Occipital lobe (tissue), 1 donor: ENCODE measurements at regions not wholly inside any gene's neighbourhood (a gene's known extent, or its start where the extent isn't known, plus 50 kb on each side); places are given as distances from the start of the nearest gene placed in this dataset.

ENCODE experiments used
- DNase-seq: peaks from one replicate; lab custom pipeline; 2025; lab: John Stamatoyannopoulos, UW

DNA sequence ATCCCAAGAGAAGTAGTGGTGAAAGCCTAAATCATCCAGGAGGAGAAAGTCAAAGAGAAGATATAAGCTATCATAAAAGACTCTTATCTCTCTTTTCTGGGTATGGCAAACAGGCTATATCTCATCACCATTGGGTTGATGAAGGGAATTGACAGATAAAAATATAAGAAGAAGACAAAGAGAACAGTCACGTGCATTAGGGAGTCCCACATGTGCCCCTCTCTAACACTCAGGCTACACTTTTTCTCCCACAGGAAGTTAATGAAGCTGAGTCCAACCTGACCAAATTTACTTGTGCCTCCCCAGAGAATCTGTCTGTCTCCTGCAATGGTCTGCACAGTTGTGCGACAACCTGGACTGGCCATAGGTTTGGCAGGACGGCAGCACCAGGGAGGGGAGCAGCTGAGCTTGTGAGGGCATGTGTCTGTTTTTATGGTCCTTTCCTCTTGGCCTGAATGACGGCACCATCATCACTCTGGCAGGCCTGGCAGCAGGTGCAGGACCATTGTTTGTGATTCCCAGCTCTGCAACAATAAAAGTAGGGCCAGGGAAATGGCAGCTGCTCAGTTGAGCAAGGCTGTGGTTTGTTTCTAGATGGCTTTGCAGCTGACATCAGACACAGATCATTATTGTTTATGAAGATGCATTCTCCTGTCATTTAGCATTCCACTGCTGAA is 144.5 kb upstream of the MCHR2 start:
- no peak for DNase-seq

DNA sequence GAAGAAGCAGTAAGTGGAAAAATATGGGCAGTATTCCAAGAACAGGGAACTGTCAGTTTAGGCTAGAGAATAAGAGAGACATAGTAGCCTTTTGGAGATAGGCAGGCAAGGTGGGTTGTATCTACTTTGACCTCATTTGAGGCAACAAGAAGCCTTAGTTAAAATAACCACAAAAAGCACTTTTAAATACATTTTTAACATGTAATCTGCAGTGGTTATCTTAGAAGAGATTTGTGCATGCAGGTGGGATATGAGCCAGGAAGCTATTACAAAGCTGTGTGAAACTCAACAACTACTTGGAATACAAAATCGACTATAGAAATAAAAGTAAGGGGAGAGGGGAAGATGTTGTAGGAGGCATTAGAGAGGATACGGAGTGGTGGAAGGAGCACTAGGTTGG is 143.7 kb upstream of the MCHR2 start:
- DNase-seq = no peak

DNA sequence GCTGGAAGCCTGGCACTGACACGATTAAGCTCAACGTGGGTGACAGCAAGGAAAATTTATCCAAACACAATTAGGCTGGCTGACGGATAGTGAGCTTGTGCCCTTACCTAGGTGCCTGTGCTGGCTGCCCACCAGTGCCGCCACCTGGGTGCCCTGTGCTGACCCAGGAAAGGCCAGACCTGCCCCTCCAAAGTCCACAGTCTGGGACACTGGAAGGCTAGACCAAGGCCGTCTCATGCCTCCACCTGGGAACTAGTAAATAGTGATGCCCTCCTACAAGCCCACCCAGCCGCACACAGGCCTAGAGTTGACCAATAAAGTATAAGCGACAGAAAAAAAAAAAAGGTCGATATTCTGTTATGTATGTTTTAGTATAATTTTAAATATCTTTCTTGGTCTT is 142.6 kb upstream of the MCHR2 start:
- DNase-seq = no peak

DNA sequence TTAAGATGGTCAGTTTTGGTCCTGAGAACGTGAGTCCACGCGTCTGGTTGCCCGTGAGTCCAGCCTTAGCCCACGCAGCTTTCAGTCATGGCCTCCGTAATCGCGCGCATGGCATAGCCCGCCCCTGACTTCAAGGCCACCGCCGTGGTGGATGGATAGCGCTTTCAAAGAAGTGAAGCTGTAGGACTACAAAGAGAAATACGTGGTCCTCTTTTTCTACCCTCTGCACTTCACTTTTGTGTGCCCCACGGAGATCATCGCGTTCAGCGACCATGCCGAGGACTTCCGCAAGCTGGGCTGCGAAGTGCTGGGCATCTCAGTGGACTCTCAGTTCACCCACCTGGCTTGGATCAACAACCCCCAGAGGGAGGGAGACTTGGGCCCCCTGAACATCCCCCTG is 142.0 kb upstream of the MCHR2 start:
- DNase-seq = no peak

DNA sequence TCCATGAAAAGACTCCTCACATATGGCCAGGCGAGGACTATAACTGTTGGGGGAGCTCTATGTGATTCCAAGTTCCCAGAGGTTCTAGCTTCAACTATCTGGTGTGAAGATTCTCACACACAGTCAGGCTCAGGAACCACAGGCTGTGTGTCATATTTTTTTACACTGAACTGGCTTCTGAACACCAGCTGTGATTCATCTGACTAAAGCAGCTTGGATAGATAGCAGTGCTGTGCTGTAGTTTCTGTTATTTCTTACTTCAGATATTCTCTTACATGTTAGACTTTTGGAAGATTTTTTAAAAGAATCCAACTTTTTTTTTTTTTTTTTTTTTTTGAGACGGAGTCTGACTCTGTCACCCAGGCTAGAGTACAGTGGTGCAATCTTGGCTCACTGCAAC is 140.7 kb upstream of the MCHR2 start:
- no peak for DNase-seq

DNA sequence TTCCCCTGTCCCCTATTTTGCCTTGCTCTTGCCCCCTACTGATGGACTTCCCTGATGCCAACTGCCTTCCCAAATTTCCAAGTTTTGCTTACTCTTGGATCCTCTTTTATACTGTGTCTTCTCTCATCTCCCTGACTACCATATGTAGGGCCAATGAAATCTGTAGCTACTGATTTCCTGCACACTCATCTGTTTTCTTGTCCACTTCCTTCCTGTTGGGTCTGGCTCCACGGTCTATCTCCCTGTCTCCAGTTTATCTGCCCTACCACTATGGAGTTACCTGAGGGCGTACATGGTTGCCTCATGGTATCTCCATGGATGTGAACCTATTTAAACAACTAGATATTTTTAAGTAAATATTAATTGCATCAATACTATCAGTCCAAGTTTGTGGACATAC is 140.3 kb upstream of the MCHR2 start:
- no peak for DNase-seq

DNA sequence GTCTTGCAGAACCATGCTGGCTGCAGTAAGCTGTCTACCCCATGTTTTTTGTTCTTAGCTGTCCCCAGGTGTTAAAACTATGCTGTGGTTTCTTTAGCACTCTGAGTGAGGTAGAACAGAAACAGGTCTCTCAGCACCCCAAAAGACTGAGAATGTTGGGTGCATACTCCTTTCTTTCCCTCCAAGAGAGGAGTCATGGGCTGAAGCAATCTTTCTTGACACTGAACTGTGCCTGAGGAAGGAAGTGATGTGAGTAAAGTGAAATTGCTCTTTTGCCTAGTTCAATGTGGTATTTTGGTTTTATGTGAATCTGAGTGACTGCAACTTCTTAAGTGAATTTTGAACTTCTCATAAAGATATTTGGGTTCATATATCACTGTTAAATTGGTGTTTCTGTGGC is 138.0 kb upstream of the MCHR2 start:
- DNase-seq = no peak

DNA sequence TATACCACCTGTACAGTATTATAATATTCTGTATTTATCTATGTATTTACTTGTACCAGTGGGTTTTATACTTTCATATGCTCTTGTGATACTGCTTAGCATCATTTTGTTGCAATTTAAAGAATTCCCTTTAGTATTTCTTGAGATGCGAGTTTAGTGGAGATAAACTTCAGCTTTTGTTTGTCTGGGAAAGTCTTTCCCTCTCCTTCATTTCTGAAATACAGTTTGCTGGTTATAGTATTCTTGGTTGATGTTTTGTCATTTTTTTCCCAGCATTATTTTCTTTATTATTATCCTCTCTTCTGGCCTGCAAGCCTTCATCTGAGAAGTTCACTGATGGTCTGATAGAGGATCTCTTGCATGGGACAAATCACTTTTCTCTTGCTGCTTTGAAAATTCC is 136.6 kb upstream of the MCHR2 start:
- no peak for DNase-seq

DNA sequence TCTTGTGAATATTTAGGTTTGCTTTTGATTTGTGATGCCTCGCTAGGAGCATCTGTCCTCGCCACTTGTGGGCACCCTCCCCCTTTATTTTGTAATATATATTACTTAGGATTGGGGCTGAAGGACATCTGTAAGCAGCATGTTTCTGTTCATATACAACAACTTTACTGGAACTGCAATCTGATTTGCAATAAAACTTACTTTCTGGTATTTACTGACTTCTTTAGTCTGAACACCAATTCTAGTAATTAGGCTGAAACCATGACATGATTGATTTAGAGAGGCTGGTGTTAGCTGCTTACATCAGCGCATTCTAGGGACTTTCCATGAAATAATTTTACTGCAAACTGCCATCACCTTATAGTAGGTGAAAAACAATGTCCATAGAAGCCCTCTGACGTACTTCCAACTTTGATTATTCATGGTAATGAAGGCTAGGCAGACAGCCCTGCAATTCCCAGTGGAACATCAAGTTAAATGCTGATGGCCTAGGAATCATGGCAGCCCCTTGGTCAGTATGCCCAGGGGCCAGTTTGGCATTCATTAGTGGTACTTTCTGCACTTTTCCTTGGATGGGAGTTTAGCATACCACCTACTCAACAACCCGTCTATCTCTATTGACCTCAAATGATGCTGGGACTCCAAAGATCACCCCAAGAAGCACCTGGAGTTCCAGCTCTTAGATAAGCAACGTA is 132.9 kb upstream of the MCHR2 start:
- no peak for DNase-seq

DNA sequence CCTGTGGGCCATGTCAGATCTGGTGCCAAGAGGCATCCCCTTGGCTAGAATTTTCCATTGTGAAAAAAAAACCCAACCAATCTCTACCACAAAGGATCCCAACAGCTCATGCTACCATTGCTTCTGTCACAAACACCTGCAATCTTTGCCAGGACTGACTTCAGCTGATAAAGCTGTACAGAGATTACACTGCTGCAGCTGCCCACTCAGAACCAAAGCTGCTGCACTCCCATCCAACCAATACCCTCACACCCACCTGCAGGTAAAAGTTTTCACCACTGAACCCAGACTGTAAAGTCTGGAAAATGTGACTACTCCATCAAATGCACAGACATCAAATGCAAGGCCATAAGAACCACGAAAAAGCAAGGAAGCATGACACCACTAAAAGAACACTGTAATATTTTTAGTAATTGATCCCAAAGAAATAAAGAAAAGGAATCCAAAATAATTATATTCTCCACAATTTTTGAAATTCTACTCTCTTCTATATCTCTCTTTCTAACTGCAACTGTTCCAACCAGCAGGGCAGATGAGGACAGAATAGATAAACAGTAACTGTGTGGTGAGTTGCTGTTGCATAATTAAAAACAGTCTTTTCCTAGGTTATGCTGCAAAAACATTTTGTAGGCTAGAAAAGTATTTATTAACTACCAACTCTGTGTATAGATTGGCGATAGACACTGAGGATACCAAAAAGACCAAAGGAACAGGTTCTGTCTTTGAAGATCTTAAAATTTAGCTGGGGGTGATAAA is 128.0 kb upstream of the MCHR2 start:
- no peak for DNase-seq

DNA sequence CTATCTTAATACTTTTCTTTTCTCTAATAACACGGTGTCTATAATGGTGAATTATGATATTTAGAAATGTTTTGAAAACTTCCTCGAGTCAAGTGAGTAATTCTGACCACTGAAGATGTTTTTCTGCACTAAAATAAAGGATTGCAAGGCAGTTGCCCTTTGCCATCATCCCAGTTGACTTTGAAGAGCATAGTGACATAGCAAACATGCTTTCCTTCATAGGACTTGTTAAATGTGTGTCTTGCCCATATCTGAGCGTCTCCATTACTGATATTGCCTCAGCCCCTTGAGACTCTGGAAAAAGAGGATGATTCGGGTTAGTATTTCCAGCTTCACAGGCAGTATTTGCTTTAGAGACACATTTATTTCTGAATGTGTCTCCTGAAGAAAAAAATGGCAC is 125.2 kb upstream of the MCHR2 start:
- DNase-seq = no peak

DNA sequence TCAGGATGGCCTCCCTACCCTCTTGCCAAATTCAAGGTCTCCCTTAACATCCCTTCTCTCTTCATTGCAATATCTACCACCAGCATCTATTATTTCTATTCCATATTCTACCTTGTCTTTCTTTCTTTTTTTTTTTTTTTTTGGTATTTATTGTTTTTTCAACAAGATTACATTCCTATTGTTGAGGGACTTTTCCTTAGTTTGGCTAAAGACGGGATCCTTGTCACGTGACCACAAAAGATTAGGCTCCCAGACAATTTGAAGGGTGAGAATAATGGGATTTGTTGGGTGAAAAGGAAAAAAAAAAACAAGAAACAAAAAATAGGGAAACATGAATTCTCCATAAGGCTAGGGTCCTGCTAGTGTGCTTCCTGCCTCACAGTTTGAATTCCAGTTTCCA is 124.3 kb upstream of the MCHR2 start:
- DNase-seq = no peak

DNA sequence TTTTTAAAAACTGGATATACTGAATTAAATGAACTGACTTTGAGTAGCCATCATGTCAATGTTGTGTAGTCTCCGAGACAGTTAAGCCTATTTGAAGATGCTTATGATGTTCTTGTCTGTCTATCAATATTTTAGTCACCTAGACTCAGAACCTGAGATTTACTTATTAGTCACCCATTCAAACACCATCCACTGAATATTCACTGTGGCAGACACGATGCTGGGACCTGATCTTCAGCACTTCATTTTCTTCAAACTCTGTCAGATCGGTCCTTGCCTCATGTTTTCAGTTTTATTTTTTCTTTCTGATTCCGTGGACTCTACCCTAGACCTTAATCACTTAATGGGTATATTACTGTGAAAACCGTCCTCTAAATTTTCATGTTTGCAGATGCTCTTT is 123.7 kb upstream of the MCHR2 start:
- no peak for DNase-seq

DNA sequence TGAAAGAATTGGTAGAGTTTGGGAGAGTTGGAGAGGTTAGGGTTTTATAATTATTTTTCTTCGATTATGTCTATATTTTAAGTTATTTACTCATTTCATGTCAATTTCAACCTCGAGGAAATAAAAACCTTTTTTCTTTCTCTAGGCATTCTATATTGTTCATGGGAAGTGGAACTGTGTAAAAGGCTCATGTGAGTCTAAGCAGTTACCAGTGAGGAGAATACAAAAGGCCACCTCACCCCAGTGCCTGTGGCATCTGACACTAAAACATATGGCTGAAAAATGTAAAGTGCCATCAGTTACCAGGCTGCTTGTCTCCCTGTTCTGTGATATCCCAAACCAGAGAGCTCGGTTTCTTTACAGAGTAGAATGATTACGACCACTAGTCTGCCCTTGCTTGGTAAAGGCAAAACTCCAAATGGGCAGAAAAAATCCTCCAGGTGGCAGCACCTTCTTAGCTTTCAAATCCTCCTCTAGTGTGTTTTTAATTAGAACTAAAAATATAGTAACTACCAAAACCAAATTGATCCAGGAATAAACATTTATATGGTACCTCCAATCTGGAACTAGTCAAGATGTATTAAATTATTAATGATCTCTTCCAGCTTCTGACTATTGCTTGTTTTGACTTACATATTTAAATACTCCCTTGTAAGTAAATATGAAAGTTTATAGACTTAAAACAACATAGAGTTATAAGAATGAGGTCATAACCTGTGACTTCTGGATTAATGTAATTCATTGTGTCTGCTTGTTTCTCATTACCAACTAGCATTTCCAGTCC is 122.6 kb upstream of the MCHR2 start:
- DNase-seq = peak; percentile 10

DNA sequence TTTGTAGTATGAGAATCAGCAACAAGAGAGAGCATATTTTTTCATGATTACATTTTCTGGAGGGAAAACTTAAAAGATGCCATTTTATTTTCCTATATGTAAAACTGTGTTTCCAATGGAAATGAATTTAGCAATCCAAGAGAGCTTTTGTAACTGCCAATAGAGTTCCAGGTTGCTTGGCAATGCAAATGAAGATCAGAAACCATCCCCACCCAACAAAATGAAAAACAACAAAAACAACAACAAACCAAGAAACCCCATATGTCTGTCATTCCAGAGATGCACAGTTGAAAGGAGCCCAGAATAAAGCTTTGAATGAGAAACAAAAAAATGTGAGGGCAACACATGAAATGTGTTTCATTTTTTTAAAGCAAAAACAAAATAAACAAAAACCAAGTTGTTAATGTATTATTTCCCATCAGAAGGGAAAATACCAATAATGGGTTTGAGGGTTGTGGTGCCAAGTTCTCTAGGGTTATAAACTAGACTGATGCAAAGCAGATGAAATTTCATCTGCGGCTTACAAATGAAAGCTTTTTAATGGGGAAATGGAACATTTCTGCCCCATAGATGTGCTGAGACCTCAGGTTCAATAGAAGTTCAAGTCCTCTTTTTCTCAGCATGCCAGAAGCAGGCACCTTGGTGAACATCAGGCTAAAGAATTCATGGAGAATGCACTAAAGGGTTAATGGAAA is 121.5 kb upstream of the MCHR2 start:
- no peak for DNase-seq

DNA sequence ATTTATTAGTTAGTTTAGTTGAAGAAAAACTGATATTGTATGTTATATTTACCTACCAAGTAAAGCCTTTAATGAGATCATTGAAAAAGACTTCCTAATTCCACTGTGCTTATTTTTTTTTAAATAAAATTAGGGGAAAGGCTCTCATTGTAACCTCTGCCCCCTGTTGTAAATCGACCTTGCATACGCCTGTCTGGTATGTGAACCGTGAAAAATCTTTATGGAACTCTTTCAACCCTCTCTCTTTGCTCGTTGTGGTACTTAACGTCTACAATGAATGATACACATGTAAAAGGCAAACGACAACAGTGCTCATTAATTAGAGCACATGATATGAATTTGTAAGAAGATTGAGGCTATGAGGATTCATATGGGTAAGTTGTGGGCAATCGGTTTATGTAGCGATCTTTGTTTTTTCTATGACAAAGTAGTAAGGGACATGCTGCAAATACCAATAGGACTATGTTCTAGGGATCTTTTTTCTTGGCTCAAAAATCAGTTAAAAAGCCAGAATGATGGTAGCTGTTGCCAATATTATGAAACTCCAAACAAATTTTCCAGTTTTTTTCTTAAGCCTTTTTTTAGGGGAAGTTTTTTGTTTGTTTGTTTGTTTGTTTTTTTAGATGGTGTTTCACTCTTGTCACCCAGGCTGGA is 119.0 kb upstream of the MCHR2 start:
- DNase-seq = no peak

DNA sequence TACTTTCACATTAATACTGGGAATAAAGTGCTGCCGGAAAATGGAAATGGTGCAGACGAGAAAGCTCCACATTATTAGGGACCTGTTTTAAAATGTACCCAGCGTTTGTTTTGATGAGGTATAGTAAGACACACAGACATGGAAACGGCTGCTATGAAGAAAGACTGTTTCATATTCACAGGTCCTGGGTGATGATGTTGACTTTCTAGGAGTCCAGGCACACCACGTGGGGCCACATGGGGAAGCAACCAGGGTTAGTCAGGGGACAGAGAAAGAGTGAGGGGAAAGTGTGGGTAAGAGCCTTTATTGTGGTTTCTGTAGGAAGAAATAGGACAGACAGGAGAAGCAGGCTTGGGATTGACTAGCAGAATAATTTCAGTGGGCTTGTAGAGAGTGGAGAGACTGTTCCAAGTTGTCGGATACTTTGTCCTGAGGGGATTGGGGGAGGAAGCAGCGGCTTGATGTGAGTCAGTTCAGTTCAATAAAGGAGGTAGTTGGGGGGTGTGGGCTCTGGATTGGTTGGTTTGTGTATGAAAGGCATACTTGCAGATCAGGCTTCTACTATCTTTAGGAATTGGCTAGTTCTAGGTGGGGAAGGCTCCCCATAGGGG is 112.0 kb upstream of the MCHR2 start:
- DNase-seq = no peak

DNA sequence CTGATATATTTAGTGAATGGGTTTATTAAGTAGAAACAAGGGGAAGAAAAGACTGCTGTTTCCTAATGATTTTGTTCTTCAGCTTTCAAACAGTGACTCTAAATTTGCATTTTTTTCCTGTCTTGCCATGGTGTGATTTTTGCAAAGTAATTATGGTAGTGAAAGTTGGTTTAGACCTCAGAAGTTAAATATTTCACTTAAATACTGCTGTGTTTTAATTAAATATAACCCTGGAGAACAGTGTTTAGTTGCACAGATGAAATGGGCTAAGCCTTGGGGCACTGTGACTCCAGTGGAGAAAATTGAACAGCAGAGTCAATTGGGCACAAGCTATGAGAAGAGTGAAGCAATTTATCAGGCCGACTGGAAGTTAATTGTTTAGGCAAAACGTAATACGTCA is 111.1 kb upstream of the MCHR2 start:
- DNase-seq = no peak

DNA sequence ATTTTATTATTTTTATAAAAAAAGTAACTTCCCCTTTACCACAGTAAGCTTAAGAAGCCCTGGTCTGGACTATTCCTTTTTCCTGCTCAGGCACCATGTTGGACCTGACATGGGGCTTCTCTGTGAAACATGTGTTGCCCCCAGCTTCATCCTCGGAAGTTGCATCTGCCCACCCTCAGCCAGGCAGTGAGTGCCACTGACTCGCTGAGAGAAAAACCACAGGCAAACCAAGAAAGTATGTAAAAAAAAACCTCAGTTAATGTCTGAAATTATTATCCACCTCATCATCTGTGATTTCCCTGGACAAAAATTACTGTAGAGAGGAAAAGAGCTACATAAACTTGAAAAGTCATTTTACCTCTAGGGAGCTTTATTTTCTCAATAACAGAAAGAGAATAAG is 109.9 kb upstream of the MCHR2 start:
- DNase-seq = no peak

DNA sequence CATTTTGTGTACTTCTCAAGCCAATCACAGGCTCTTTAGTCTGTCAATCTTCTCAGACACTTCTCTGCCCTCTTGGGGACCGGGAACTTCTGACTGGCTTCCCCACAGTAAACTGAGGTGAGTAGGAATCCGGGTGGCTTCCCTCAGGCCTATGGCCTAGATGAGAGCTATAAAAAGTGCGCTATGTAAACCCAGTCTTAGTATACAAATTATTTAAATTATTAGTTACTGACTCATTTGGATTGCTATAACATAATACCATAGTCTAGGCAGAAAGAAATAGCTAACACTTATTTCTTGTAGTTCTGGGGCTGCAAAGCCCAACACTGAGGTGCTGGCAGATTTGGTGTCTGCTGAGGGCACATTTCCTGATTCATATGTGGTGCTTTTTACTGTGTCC is 109.2 kb upstream of the MCHR2 start:
- no peak for DNase-seq

DNA sequence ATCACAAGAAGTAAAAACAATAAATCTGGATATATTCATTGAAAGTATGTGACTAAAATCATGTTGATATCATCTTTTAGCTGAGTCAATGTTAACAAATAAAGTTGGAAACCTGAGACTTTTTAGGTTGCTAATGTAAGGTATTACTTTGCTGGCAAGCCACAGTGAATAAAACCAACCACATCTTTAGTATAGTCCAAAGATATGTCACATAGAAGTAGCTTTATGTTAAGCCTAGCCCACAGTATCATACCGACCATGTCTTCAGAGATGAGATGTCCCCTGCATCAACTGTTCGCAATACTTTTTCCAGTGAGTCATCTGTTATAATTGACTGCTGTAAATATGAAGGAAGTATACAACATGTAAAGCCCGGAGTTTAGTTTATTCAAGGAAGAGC is 107.6 kb upstream of the MCHR2 start:
- no peak for DNase-seq
